ENCODE measurements at regions not wholly inside any gene's neighbourhood (a gene's known extent, or its start where the extent isn't known, plus 50 kb on each side); places are given as distances from the start of the nearest gene placed in this dataset.

- no peak for ATAC-seq
These were observed 87.2 kb downstream of the SPRING1 start for GRCh38 chr12:116650585-116651087.

DNA sequence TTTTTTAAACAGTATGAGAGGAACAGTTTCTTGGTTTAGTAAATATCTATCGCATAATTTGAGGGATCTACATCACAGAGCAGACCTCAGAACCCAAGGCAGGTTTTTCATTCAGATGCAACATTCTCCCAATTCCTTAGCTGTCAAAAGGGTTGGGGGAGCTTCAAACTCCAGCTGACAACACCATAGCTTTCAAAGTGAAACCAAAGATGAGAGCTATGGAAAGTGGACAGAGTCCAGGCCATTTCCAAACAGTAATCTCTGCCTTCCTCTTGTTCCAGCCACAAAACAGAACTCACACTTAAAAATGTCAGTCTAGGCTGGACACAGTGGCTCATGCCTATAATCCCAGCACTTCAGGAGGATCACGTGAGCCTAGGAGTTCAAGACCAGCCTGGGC lies 87.8 kb downstream of the SPRING1 start:
- no peak for ATAC-seq

- ATAC-seq: no peak
These were observed 88.6 kb downstream of the MAP1LC3B2 start for GRCh38 chr12:116647813-116648212.

GRCh38 chr12:116646901-116647300 lies 87.7 kb downstream of the MAP1LC3B2 start:
- ATAC-seq: no peak

GRCh38 chr12:116644806-116645205 lies 85.6 kb downstream of the MAP1LC3B2 start:
- no peak for ATAC-seq

GRCh38 chr12:116642683-116643082 lies 83.5 kb downstream of the MAP1LC3B2 start:
- no peak for ATAC-seq

DNA sequence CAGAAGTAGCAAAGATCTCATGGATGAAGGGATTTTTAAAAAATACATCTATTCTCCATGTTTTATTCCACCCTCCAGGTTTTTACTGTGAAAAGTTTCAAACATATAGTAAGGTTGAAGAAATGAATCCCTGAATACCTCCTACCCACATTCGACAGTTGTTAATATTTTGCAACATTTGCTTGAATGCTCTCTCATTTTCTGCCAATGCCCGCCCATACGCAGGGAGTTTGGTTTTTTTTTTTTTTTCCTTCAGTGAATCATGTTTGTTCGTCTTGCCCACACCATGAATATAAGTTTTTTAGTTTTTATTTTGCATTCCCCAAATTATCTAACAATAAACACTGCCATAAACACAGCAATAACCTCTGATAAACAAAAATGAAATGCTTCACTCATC lies 82.9 kb downstream of the MAP1LC3B2 start:
- no peak for ATAC-seq

DNA sequence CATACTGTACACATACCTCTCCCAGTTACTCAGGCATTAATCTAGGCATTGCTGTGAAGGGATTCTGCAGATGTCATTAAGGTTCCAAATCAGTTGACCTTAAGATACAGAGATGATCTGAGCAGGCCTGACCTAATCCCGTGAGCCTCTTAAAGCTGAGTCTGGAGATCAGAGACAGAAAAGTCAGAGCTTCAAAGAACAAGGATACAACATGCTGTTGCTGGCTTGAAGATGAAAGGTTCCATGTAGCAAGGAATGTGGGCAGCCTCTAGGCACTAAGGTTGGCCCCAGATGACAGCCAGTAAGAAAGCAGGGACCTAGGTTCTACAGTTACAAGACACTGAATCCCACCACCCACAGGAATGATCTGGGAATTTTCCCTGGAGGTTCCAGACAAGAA lies 81.1 kb downstream of the MAP1LC3B2 start:
- ATAC-seq: no peak

DNA sequence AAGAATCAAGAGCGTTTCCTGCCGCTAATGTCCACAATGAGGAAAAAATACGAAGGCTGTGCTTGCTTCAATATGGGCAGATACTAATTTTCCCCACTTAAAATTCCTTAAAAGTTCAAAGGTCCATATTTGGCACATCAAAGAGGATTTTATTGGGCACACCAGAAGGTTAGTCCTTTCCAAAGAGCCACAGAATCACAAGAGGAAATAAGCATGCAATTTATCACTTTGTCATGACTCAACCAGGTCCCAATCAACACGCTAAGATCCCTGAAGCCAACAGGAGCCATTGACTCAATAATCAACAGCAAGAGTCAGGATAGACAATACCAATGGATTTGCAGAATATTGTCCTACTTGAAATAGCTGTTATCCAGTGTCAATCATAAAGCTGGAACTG lies 80.6 kb downstream of the MAP1LC3B2 start:
- no peak for ATAC-seq

- ATAC-seq: no peak
These were observed 79.2 kb downstream of the MAP1LC3B2 start for GRCh38 chr12:116638376-116638775.

DNA sequence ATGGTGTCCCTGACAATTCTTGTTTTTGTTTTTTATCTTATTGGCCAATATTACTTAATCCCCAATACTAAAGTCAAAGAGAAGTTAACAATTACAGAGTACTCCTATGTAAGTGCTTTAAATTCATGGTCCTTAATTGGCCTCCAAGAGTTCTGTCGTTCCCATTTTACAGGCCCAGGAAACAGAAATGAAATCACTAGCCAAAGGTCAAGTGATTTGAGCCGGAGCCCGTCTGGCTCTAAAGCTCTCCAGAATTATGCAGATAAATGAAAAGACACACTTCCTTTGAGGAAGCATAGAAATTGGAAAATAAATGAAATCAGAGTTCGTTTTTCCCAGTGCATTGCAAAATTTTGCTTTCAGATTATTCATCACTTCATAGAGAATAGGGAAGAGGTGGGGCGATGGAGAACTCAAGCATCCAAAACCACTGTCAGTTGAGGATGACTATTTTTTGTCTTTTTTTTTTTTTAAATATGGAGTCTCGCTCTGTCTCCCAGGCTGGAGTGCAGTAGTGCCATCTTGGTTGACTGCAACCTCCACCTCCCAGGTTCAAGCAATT lies 78.5 kb downstream of the MAP1LC3B2 start:
- no peak for ATAC-seq

DNA sequence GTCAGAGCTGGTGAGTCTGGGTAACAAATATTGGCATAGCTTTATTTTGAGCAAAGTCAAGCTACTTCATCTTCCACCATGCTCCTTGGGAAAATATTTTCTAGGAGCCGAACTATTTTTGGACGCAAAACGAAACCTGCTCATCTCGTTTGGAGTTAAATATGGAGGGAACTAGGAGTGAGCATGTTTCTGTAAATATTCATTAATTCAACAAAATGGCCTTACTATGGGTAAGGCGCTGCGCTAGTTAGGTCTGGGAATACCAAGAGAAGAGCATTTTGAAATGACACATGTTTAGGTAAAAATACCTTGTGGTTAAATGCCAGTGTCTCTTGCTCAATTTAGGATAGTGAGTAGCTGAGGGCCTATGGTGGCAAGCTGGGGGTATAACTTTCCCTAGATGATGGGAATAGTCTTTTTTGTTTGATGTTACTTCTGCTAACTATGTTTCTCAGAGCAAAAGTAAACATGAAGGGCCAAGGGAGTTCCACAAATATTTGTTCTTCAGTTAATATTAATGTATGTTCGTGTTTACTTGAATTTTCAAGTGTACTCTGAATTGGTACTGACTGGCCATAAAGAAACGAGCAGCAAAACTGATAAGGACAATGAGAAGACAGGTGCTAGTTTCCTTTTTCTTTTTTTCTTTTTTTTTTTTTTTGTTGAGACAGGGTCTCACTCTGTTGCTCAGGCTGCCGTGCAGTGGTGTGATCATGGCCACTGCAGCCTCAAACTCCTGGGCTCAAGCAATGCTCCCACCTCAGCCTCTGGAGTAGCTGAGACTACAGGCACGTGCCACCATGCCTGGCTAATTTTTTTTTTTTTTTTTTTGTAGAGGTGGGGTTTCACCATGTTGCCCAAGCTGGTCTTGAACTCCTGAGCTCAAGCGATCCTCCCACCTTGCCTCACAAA lies 77.7 kb downstream of the MAP1LC3B2 start:
- ATAC-seq: no peak

DNA sequence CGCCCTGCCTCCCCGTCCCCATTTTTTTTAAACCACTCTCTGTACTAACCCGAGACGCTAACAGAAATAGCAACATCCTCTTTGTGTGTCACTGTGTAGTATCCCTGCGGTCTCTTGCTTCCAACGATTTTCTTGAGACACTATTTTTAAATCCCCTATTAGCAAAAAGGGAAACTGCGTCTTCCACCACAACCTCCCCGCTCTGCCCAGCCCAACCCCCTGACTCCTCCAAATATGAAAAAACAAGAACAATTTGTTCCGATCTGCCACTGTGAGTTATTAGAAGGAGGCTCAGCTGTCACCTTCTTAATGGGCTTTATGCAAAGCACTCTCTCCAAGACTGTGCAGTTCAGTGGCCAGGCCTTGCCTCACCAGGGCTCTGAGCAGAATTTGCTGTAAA lies 76.3 kb downstream of the MAP1LC3B2 start:
- ATAC-seq: no peak

DNA sequence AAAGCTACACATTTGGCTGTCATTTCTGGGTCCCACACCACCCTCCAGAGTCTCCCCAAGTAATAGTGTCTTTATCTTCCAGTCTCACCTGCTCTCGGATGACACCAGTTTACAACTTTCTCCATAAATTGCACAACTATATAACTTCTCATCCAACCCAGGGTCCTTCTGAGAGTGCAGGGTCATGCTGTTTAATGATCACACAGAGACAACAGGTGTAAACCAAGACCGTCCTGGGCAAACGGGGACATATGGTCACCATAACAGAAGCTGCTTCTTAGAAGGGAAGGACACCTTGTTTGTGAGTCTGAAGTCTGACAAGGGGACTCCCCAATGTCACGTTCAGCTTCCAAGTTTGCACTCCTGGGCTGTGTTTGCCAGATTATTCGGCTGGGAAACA lies 74.3 kb downstream of the MAP1LC3B2 start:
- ATAC-seq: no peak

DNA sequence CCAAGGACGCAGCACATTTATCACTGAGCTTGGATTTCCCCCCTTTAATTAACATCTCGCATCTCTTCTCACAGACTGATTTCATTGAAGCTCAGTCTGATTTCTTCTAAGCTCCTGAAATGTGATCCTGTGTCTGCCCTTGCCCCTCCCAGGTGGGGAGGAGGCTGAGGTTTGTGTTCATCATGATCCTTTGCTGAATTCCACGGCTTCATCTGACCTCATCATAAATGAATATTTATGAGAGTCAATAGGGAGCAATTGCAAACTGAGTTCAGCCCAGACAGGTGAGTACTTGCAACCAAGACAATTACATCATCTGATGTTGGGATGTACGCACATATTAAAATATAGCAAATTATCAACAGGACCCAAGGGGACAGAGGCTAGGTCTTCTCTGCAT lies 72.4 kb downstream of the MAP1LC3B2 start:
- no peak for ATAC-seq

GRCh38 chr12:116630762-116631161 lies 71.6 kb downstream of the MAP1LC3B2 start:
- ATAC-seq: no peak

- no peak for ATAC-seq
These were observed 70.3 kb downstream of the MAP1LC3B2 start for GRCh38 chr12:116629480-116629879.

GRCh38 chr12:116628989-116629388 lies 69.8 kb downstream of the MAP1LC3B2 start:
- ATAC-seq: no peak

DNA sequence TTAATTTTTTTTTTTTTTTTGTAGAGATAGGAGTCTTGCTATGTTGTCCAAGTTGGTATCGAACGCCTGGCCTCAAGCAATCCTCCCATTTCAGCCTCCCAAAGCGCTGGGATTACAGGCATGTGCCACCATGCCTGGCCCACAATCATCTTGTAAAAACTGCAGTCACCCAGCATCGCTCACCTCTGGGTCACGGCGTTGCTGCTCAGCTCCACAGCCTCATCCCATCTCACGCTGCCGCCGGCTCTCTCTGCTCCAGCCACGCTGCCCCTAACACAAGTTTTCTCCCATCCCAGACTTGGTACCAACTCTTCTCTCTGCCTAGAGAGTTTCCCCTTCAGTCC lies 69.2 kb downstream of the MAP1LC3B2 start:
- no peak for ATAC-seq

Measured in activated CD4-positive, CD25-positive, alpha-beta regulatory T cell treated with anti-CD3 and anti-CD28 coated beads, Interleukin-2, amount 50 U/mL, for 24 hours (primary cell).